NCI-H2029 (cell line): ENCODE measurements at regions not wholly inside any gene's neighbourhood (a gene's known extent, or its start where the extent isn't known, plus 50 kb on each side); places are given as distances from the start of the nearest gene placed in this dataset.
"Not testable (repeated sequence)": the region's sequence is repeated elsewhere in the genome, so short reads cannot be mapped to it uniquely, and the experiment has no call there.

ENCODE experiments used
- DNase-seq: peaks from one replicate; lab custom pipeline; 2025; lab: John Stamatoyannopoulos, UW

GRCh38 chr13:79913141-79913827, 427.6 kb downstream of the SPRY2 start:
- no peak for DNase-seq

GRCh38 chr13:79912403-79912802, 428.5 kb downstream of the SPRY2 start:
- no peak for DNase-seq

- DNase-seq, result no peak
Observed at GRCh38 chr13:79910875-79911540, 429.9 kb downstream of the SPRY2 start.

DNA sequence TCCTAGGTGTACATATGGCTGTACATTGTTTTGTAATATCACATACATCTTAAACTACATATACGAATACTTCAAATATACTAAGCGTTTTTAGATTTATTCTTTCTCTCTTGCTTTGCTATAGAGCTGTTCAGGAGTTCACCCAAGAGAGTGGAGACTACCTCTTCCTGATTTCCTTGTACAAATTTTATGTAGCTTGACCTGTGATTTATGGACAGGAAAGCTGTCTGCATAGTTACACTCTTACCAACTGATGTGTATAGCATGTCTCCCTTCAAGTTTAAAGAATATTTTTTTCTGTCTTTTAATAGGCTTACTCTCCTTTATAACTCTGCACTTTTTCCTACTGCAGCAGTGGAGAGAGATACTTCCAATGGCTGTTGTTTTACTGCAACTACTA, 428.7 kb downstream of the NDFIP2 start:
- no peak for DNase-seq

DNA sequence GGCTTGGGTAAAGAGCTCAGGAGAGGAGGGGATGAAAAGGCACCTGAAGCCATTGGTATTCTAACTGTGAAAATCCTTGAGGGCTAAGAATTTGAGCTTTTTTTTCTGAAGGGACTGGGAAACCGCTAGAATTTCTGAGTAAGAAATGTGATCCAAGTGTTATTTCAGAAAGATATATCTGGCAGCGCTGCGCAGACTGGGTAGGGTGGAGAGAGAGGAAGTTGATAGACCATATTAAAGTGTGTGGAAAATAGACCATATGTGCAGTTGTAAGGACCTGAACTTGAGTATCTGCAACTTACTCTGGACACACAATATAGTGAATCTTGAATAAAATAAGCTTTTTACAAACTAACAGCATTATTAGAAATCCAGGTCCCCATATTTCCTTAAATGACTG, 427.4 kb downstream of the NDFIP2 start:
- no peak for DNase-seq

- DNase-seq, result no peak
Observed at GRCh38 chr13:79907527-79907926, 426.6 kb downstream of the NDFIP2 start.

- DNase-seq, result no peak
Observed at GRCh38 chr13:79906345-79906744, 425.4 kb downstream of the NDFIP2 start.

GRCh38 chr13:79905018-79905417, 424.1 kb downstream of the NDFIP2 start:
- no peak for DNase-seq

GRCh38 chr13:79904581-79904980, 423.6 kb downstream of the NDFIP2 start:
- no peak for DNase-seq

- DNase-seq, result no peak
Observed at GRCh38 chr13:79901336-79901735, 420.4 kb downstream of the NDFIP2 start.

- no peak for DNase-seq
Observed at GRCh38 chr13:79900356-79900755, 419.4 kb downstream of the NDFIP2 start.

DNA sequence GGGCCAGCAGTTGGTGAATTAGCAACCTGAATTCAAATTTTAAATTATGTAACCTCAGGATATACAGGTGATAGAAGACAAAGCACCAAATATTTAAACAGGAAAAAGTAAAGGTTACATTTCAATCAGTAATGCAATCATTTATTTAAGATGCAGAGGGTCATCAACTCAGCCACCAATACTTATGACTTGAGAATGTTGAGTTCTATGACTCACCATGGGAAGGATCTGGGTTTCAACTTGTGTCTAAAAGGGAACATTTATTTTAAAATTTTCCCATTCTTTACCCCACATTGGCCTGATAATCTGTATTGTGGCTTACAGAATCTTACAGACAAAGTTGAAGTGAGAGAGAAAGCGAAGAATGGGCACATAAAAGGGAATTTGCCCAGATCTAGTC, 418.0 kb downstream of the NDFIP2 start:
- no peak for DNase-seq

- no peak for DNase-seq
Observed at GRCh38 chr13:79898202-79898826, 417.4 kb downstream of the NDFIP2 start.

- DNase-seq, result no peak
Observed at GRCh38 chr13:79896851-79897250, 415.9 kb downstream of the NDFIP2 start.

DNA sequence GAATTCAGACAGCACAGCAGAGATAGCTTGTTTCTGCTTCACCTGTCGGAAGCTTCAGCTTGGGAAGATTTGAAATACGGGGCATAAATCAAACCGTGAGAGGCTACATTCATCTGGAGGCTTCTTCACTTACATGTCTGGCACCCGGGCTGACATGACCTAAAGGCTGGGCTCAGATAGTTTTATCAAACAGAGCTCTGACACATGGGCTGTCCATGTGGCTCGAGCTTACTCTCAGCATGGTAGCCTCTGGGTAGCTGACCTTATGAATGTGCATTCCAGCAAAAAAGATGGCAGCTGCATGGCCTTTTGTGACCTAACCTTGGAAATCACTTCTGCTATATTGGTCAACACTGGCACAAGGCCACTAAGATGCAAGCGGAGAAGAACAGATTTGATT, 414.5 kb downstream of the NDFIP2 start:
- DNase-seq, result no peak

- DNase-seq, result not testable (repeated sequence)
Observed at GRCh38 chr13:79887278-79887677, 406.3 kb downstream of the NDFIP2 start.

GRCh38 chr13:79886601-79887000, 405.6 kb downstream of the NDFIP2 start:
- DNase-seq, result no peak

GRCh38 chr13:79884890-79885289, 403.9 kb downstream of the NDFIP2 start:
- DNase-seq, result no peak

DNA sequence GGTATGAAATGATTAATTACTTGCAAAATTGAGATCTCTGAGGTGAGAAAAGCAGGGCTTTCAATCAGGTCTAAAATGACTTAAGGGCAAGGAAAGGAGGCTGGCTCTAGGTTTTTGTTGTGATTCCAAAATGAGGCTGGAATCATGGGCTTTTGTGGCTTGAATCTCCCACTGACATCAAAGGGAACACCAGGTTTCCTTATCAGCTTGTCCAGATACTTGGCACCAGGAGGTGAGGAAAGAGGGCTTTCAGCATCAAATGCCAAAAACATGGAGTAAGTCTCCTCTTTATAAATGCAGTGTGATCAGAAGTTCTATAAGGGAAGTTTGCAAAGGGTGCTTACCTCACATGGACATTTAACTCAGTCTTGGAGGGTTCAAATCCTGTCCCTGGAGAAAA, 402.3 kb downstream of the NDFIP2 start:
- DNase-seq, result no peak

GRCh38 chr13:79880818-79881217, 399.9 kb downstream of the NDFIP2 start:
- no peak for DNase-seq

DNA sequence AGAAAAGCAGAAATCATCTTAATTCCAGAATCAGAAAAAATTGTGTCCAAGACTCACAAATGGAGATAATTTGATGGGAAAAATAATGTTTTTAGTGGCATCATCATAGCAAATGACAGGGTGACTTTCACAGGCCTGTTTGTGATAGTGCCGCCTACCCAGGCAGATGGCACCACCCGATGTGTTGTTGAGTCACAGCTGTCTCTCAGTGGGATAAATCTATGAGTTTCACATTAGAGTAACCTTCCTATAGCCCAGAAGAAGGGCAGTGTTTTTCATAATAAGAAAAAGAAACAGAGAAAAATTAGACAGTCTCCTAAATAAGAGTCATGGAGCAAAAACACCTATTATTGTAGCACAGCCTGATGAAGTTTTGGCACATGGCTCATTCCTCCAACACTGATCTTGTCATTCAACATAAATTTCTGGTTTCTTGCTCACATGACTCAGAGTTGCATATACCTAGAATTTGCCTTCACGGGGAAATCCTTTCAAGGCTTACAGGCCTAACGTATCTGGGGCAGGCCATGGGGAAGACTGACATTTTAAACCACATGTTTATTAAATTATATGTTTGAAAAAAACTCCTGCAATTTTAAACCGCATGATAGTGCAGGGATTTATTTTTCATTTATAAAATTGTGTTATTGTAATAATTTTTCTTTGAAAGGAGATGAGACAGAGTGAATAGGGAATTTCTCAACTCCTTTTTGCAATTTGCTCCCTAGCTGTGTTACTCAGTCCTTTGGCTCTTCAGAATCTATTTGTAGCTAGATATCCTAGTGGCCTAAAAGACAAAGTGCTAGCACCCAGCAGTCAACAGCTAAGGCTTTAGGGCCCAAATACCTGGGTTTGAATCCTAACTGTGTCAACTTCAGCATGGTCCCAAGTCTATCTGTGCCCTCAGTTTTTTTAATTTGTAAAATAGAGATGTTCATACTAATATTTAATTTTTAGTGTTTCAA, 393.7 kb downstream of the NDFIP2 start:
- DNase-seq, result no peak

- no peak for DNase-seq
Observed at GRCh38 chr13:79871594-79871993, 390.6 kb downstream of the NDFIP2 start.
